ENCODE measurements at regions not wholly inside any gene's neighbourhood (a gene's known extent, or its start where the extent isn't known, plus 50 kb on each side); places are given as distances from the start of the nearest gene placed in this dataset.

DNA sequence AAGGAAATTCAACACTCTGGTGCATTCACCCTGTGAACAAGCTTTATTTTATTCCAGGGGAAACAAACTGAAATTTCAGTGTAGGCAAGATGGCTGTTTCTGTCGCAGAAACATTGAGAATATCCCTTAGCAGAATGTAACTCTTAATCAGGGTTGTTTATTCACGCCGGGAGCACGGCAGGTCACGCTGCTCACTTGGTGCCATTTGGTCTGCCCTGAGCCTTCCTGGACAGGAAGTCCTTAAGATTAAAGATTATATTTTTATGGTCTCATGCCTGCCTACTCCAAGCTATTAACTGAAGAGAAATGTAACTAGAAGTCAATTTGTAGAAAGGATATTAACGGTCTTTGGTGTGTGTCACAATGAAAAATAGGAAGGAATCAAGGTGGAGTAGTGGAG, 185.3 kb upstream of the ARGLU1 start:
- TF ChIP-seq EZH2phosphoT487 (IDR thresholded peaks at IDR 0.05; ENCODE audit: borderline replicate concordance, low read depth) (no peak), REST (IDR thresholded peaks at IDR 0.05; ENCODE audit: low read depth, low read length) (no peak), EP300 (IDR thresholded peaks at IDR 0.05; ENCODE audit: borderline replicate concordance in 1 of 2, low read depth in 1 of 2, low read length in 1 of 2) (no peak), NFIC (IDR thresholded peaks at IDR 0.05; ENCODE audit: borderline replicate concordance) (no peak), FOXM1 (IDR thresholded peaks at IDR 0.05; ENCODE audit: low read depth) (no peak), FOXJ3 (CRISPR knock-in tag; IDR thresholded peaks at IDR 0.05) (no peak), GABPA (IDR thresholded peaks at IDR 0.05; ENCODE audit: low read depth) (no peak), IRF3 (IDR thresholded peaks at IDR 0.05; ENCODE audit: low read depth, low read length) (no peak), TAF1 (IDR thresholded peaks at IDR 0.05; ENCODE audit: borderline replicate concordance, low read depth, low read length) (no peak), GATA2 (CRISPR knock-in tag; IDR thresholded peaks at IDR 0.05) (no peak), JUND (IDR thresholded peaks at IDR 0.05) (no peak)
- TF ChIP-seq, protein P1, sequence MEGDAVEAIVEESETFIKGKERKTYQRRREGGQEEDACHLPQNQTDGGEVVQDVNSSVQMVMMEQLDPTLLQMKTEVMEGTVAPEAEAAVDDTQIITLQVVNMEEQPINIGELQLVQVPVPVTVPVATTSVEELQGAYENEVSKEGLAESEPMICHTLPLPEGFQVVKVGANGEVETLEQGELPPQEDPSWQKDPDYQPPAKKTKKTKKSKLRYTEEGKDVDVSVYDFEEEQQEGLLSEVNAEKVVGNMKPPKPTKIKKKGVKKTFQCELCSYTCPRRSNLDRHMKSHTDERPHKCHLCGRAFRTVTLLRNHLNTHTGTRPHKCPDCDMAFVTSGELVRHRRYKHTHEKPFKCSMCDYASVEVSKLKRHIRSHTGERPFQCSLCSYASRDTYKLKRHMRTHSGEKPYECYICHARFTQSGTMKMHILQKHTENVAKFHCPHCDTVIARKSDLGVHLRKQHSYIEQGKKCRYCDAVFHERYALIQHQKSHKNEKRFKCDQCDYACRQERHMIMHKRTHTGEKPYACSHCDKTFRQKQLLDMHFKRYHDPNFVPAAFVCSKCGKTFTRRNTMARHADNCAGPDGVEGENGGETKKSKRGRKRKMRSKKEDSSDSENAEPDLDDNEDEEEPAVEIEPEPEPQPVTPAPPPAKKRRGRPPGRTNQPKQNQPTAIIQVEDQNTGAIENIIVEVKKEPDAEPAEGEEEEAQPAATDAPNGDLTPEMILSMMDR (IDR thresholded peaks at IDR 0.05): no peak
- TF ChIP-seq, protein P2, sequence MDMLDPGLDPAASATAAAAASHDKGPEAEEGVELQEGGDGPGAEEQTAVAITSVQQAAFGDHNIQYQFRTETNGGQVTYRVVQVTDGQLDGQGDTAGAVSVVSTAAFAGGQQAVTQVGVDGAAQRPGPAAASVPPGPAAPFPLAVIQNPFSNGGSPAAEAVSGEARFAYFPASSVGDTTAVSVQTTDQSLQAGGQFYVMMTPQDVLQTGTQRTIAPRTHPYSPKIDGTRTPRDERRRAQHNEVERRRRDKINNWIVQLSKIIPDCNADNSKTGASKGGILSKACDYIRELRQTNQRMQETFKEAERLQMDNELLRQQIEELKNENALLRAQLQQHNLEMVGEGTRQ (IDR thresholded peaks at IDR 0.05; ENCODE audit: borderline replicate concordance, low read depth, low read length): no peak
- TF ChIP-seq, protein P3, sequence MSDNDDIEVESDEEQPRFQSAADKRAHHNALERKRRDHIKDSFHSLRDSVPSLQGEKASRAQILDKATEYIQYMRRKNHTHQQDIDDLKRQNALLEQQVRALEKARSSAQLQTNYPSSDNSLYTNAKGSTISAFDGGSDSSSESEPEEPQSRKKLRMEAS (IDR thresholded peaks at IDR 0.05; ENCODE audit: low read depth): no peak
